PC-3 (cell line): ENCODE measurements at regions not wholly inside any gene's neighbourhood (a gene's known extent, or its start where the extent isn't known, plus 50 kb on each side); places are given as distances from the start of the nearest gene placed in this dataset.
"Not testable (repeated sequence)": the region's sequence is repeated elsewhere in the genome, so short reads cannot be mapped to it uniquely, and the experiment has no call there.

ENCODE experiments used
- ATAC-seq: fragments of 200-7000 bp; cut with Tn5 transposase; 2 replicates; pipeline ENCODE4 v1.9.1; 2020; ENCODE audit warnings: mild to moderate bottlenecking, moderate library complexity
- BruUV-seq: library from RNA; stranded (reverse); fragments of 400-500 nt; replicated peaks from 2 replicates; lab custom pipeline; 2021; lab: Mats Ljungman, UMichigan
- CTCF ChIA-PET: fragments of 300-600 bp; sonication (Branson Sonifier 250); formaldehyde crosslinking; loops from one replicate; lab custom pipeline; 2022; ENCODE audit warnings: antibody characterized with exemption; lab: Charles Lee
- POLR2A ChIA-PET: fragments of 300-600 bp; sonication (Branson Sonifier 250); formaldehyde crosslinking; loops from one replicate; lab custom pipeline; 2022; ENCODE audit warnings: antibody characterized with exemption; ENCODE audit not compliant: unreplicated experiment; lab: Charles Lee
- DNase-seq: peaks from one replicate; pipeline ENCODE4 v3.0.0-alpha.2; 2015
- H2AFZ ChIP-seq: fragments of 300-600 bp; sonication (generic); 2 replicates; pipeline ENCODE4 v1.6.0; 2016; ENCODE audit warnings: antibody characterized with exemption, low read length
- H3F3A ChIP-seq: fragments of 300-600 bp; sonication (generic); one replicate; pipeline ENCODE4 v1.6.0; 2017; ENCODE audit warnings: antibody characterized with exemption, low read length, control low read depth, mild to moderate bottlenecking; ENCODE audit not compliant: unreplicated experiment
- H3K27ac ChIP-seq: fragments of 300-600 bp; sonication (generic); 2 replicates; pipeline ENCODE4 v1.5.1; 2016; ENCODE audit warnings: mild to moderate bottlenecking, low read length
- H3K27me3 ChIP-seq: fragments of 300-600 bp; sonication (generic); 2 replicates; pipeline ENCODE4 v1.6.1; 2016; ENCODE audit warnings: low read length, mixed read lengths
- H3K36me3 ChIP-seq: fragments of 300-600 bp; sonication (generic); 2 replicates; pipeline ENCODE4 v1.6.1; 2016; ENCODE audit warnings: low read depth, mixed run types, low read length, mixed read lengths
- H3K4me1 ChIP-seq: fragments of 300-600 bp; sonication (generic); 2 replicates; pipeline ENCODE4 v1.5.1; 2016; ENCODE audit warnings: low read length; ENCODE audit not compliant: insufficient read depth
- H3K4me2 ChIP-seq: fragments of 300-600 bp; sonication (generic); 2 replicates; pipeline ENCODE4 v1.6.0; 2016; ENCODE audit warnings: low read length
- H3K4me3 ChIP-seq: fragments of 300-600 bp; sonication (generic); 2 replicates; pipeline ENCODE4 v1.5.1; 2016; ENCODE audit warnings: mild to moderate bottlenecking, low read length, mixed read lengths
- H3K79me2 ChIP-seq: fragments of 300-600 bp; sonication (generic); 2 replicates; pipeline ENCODE4 v1.6.1; 2017; ENCODE audit warnings: low read length, mixed read lengths
- H3K9ac ChIP-seq: fragments of 300-600 bp; sonication (generic); 2 replicates; pipeline ENCODE4 v1.6.0; 2016; ENCODE audit warnings: mild to moderate bottlenecking, low read length
- H3K9me2 ChIP-seq: fragments of 300-600 bp; sonication (generic); replicated peaks from 2 replicates; pipeline ENCODE4 v1.6.1; 2016; ENCODE audit warnings: mixed run types, low read length, mixed read lengths
- H3K9me3 ChIP-seq: fragments of 300-600 bp; sonication (generic); 2 replicates; pipeline ENCODE4 v1.6.1; 2016; ENCODE audit warnings: low read length, mixed read lengths
- H4K20me1 ChIP-seq: fragments of 300-600 bp; sonication (generic); 2 replicates; pipeline ENCODE4 v1.6.1; 2016; ENCODE audit warnings: low read length, mixed read lengths
- CTCF ChIP-seq: fragments of 300-600 bp; sonication (generic); conservative IDR thresholded peaks from 2 replicates; pipeline ENCODE4 v1.5.1; 2017; ENCODE audit warnings: antibody characterized with exemption, low read depth, mild to moderate bottlenecking, low read length
- EZH2 ChIP-seq: fragments of 300-600 bp; sonication (generic); IDR thresholded peaks from one replicate; pipeline ENCODE4 v1.6.1; 2017; ENCODE audit warnings: antibody characterized with exemption, mild to moderate bottlenecking, low read length; ENCODE audit not compliant: unreplicated experiment
- EZH2phosphoT487 ChIP-seq: fragments of 300-600 bp; sonication (generic); IDR thresholded peaks from 2 replicates; pipeline ENCODE4 v1.6.1; 2018; ENCODE audit warnings: mild to moderate bottlenecking, antibody characterized with exemption, low read length, borderline replicate concordance
- intact Hi-C: fragments of 100-400 bp; cut with micrococcal nuclease; formaldehyde crosslinking; loops from 2 replicates; pipeline ENCODE4 v1.9.0; 2023

DNA sequence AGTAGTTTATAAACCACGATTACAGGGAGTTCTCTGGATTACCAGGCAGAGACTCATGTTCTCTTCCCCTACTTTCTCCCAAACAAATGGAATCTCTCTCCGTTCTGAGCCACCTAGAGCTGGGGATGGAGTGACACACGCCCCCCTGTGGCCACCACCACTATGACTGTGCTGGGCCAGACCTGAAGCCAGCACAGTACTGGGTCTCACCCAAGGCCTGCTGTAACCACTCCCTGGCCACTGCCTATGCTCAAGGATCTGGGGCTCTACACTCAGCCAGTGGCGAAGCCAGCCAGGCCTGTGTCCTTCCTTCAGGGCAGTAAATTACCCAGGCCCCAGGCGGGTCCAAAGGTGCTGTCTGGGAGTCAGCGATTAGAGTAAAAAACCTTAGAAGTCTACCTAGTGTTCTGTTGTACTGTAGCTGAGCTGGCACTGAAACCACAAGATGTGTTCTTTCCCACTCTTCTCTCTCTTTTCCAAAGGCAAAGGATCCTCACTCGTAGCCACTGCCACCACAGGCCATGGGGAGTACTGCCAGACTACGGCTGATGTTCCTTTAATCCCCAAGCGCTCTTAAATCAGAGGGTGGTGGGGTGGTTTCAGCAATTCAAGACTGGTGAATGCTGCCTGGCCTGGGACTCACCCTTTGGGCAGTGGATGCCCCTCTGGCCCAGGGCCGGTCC is 412.2 kb upstream of the ARX start:
- no peaks in the 10 kb centered on the region for H3K79me2 ChIP-seq
- H3K9me2 ChIP-seq, result no peaks in the 10 kb centered on the region
- H2AFZ ChIP-seq, result no peak overlapping the region
- no peak for DNase-seq
- H3K4me3 ChIP-seq, result no peak overlapping the region
- no peaks in the 10 kb centered on the region for H4K20me1 ChIP-seq
- no peak overlapping the region for H3K27ac ChIP-seq
- ATAC-seq, result no peak
- BruUV-seq, result no TSS peak
- POLR2A ChIA-PET, result no interaction called here
- no peak for TF ChIP-seq EZH2phosphoT487
- no peak for TF ChIP-seq EZH2
- TF ChIP-seq CTCF, result no peak
- CTCF ChIA-PET, result no interaction called here
- intact Hi-C loops, result no loop called here
- H3F3A ChIP-seq, result no peaks in the 10 kb centered on the region
- no peak overlapping the region for H3K4me2 ChIP-seq
- H3K4me1 ChIP-seq, result no peaks in the 10 kb centered on the region
- no peak overlapping the region for H3K9ac ChIP-seq
- H3K27me3 ChIP-seq, result no peaks in the 10 kb centered on the region
- H3K9me3 ChIP-seq, result no peaks in the 10 kb centered on the region
- H3K36me3 ChIP-seq, result no peaks in the 10 kb centered on the region

DNA sequence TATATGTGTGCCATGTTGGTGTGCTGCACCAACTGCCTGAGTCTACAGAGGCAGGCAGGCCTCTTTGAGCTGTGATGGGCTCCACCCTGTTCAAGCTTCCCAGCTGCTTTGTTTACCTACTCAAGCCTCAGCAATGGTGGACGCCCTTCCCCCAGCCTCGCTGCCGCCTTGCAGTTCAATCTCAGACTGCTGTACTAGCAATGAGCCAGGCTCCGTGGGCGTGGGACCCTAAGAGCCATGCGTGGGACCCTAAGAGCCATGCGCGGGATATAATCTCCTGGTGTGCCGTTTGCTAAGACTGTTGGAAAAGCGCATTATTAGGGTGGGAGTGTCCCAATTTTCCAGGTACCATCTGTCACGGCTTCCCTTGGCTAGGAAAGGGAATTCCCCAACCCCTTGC is 388.4 kb upstream of the ARX start:
- H3K9me2 ChIP-seq, H3F3A ChIP-seq, H3K9ac ChIP-seq, H3K4me3 ChIP-seq, H2AFZ ChIP-seq, DNase-seq, H3K27ac ChIP-seq, BruUV-seq, H3K4me2 ChIP-seq, CTCF ChIA-PET, H3K79me2 ChIP-seq, H3K36me3 ChIP-seq, ATAC-seq, H3K27me3 ChIP-seq, H3K4me1 ChIP-seq, intact Hi-C loops, H4K20me1 ChIP-seq, H3K9me3 ChIP-seq, POLR2A ChIA-PET: not testable (repeated sequence)

DNA sequence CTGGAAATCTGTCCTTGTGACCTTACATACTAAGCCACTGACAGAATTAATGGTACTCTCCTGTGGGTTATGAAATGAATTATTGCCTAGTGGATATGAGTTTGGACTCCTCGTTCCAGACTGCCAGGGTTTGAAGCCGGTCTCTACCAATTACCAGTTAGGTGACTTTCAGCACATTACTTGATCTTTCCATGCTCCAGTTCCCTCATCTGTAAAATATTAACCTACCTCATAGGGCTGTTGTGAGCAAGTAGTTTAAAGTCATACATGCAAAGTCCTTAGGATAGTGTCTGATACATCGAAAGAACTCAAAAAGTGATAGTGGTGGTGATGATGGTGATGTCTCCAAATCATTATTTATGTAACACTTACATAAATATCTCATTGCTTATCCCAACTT is 373.5 kb upstream of the ARX start:
- Histone ChIP-seq H2AFZ (no peak overlapping the region), H3K9me3 (no peaks in the 10 kb centered on the region), H3K36me3 (no peaks in the 10 kb centered on the region), H3K27ac (no peak overlapping the region), H3K4me3 (no peak overlapping the region), H3K4me1 (no peaks in the 10 kb centered on the region), H3K27me3 (no peaks in the 10 kb centered on the region), H3F3A (no peaks in the 10 kb centered on the region), H4K20me1 (no peaks in the 10 kb centered on the region), H3K9me2 (no peaks in the 10 kb centered on the region), H3K9ac (no peak overlapping the region), H3K4me2 (no peak overlapping the region), H3K79me2 (no peaks in the 10 kb centered on the region)
- no TSS peak for BruUV-seq
- ChIA-PET POLR2A (no interaction called here), CTCF (no interaction called here)
- no peak for DNase-seq
- TF ChIP-seq CTCF (no peak), EZH2 (no peak), EZH2phosphoT487 (no peak)
- intact Hi-C loops, result no loop called here
- ATAC-seq, result no peak
